ENCODE measurements at regions not wholly inside any gene's neighbourhood (a gene's known extent, or its start where the extent isn't known, plus 50 kb on each side); places are given as distances from the start of the nearest gene placed in this dataset.

DNA sequence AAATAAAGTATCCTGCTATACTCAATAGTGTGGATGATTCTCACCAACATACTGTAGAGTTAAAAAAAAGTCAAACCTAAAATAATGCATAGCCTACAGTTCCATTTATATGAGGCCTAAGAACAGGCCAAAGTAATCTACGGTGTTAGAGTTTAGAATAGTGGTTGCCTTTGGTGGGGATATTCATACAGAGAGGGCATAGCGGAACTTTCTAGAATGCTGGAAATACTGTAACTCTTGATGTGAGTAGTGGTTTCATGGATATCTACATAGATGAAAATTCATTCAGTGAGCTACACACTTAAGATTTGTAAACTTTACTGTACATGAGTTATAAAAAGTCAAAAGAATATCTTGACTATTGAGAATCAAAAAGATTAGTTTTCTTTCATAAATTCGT, 349.9 kb upstream of the NFE2L3 start:
- TF ChIP-seq, protein P1, sequence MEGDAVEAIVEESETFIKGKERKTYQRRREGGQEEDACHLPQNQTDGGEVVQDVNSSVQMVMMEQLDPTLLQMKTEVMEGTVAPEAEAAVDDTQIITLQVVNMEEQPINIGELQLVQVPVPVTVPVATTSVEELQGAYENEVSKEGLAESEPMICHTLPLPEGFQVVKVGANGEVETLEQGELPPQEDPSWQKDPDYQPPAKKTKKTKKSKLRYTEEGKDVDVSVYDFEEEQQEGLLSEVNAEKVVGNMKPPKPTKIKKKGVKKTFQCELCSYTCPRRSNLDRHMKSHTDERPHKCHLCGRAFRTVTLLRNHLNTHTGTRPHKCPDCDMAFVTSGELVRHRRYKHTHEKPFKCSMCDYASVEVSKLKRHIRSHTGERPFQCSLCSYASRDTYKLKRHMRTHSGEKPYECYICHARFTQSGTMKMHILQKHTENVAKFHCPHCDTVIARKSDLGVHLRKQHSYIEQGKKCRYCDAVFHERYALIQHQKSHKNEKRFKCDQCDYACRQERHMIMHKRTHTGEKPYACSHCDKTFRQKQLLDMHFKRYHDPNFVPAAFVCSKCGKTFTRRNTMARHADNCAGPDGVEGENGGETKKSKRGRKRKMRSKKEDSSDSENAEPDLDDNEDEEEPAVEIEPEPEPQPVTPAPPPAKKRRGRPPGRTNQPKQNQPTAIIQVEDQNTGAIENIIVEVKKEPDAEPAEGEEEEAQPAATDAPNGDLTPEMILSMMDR (conservative IDR thresholded peaks at IDR 0.05; ENCODE audit: low read depth, low read length), result no peak
- no peak for TF ChIP-seq EZH2 (IDR thresholded peaks at IDR 0.05; ENCODE audit: borderline replicate concordance, low read depth, low read length, poor library complexity, severe bottlenecking)
